HepG2 (cell line): ENCODE measurements at regions not wholly inside any gene's neighbourhood (a gene's known extent, or its start where the extent isn't known, plus 50 kb on each side); places are given as distances from the start of the nearest gene placed in this dataset.

Experiments
- CAMTA2 ChIP-seq: sonication (generic); formaldehyde crosslinking; IDR thresholded peaks from 2 replicates; pipeline ENCODE4 v1.4.0; 2020; ENCODE audit warnings: mild to moderate bottlenecking, missing genetic modification reagents, borderline replicate concordance
- CBFB ChIP-seq: sonication (generic); formaldehyde crosslinking; IDR thresholded peaks from 2 replicates; pipeline ENCODE4 v1.4.0; 2020; ENCODE audit warnings: missing genetic modification reagents
- MAZ ChIP-seq, 2 experiments: sonication (generic) in 1 of 2; formaldehyde crosslinking in 1 of 2; IDR thresholded peaks; 2 replicates each; pipeline versions ENCODE4 v1.5.0 to v1.6.1; 2012 to 2020; ENCODE audit warnings: low read depth in 2 of 2, mild to moderate bottlenecking in 2 of 2, borderline replicate concordance in 1 of 2, improper control_type of control experiment in 1 of 2, low read length in 1 of 2, missing genetic modification reagents in 1 of 2, moderate library complexity in 1 of 2
- NR3C1 ChIP-seq: sonication (generic); formaldehyde crosslinking; IDR thresholded peaks from 2 replicates; pipeline ENCODE4 v1.4.0; 2020; ENCODE audit warnings: missing genetic modification reagents
- PCBP2 ChIP-seq: fragments of 200-400 bp; formaldehyde crosslinking; optimal IDR thresholded peaks from 2 replicates; pipeline ENCODE3; 2018; ENCODE audit warnings: low read length, low read depth; ENCODE audit not compliant: poor library complexity, severe bottlenecking
- POLR2A ChIP-seq, 2 experiments: IDR thresholded peaks; 2 replicates each; pipeline ENCODE4 v1.6.1; 2011; ENCODE audit warnings: low read depth in 2 of 2, low read length in 2 of 2, mild to moderate bottlenecking in 1 of 2, moderate library complexity in 1 of 2; ENCODE audit not compliant: insufficient read depth in 1 of 2
- POLR2AphosphoS5 ChIP-seq: IDR thresholded peaks from 2 replicates; pipeline ENCODE4 v1.6.1; 2012; ENCODE audit warnings: low read depth, low read length
- RBAK ChIP-seq: sonication (generic); formaldehyde crosslinking; IDR thresholded peaks from 2 replicates; pipeline ENCODE4 v1.5.1; 2020; ENCODE audit warnings: mild to moderate bottlenecking, missing genetic modification reagents
- WIZ ChIP-seq: sonication (generic); formaldehyde crosslinking; IDR thresholded peaks from 2 replicates; pipeline ENCODE4 v1.5.1; 2020; ENCODE audit warnings: mild to moderate bottlenecking, missing genetic modification reagents
- TF ChIP-seq, protein P1 (sequence below): sonication (generic); formaldehyde crosslinking; IDR thresholded peaks from 2 replicates; pipeline ENCODE4 v1.4.0; 2020; ENCODE audit warnings: missing genetic modification reagents
- TF ChIP-seq, protein P2 (sequence below): sonication (generic); formaldehyde crosslinking; conservative IDR thresholded peaks from 2 replicates; pipeline ENCODE4 v1.8.1; 2023; ENCODE audit warnings: missing genetic modification reagents

DNA sequence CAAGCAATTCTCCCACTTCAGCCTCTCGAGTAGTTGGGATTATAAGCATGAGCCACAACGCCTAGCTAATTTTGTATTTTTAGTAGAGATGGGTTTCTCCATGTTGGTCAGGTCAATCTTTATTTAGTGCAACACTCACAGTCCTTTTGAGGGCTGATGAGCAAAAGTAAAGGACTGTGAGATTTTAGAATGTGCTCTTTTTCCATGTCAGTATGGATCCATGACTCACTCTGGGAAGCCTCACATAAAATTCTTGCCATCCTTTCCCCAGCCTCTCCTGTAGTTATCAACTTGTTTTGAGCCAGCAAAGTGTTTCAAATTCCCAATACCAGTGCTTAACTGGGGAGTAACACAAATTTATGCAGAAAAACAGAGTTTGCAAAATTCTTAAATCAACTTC, 135.8 kb upstream of the CXCL12 start:
- TF ChIP-seq RBAK (CRISPR knock-in tag) (no peak), POLR2AphosphoS5 (no peak), MAZ (IDR thresholded peaks at IDR 0.05; ENCODE audit: borderline replicate concordance, low read depth, low read length) (no peak), MAZ (CRISPR knock-in tag; IDR thresholded peaks at IDR 0.05; ENCODE audit: low read depth) (no peak), CBFB (CRISPR knock-in tag) (no peak), POLR2A (IDR thresholded peaks at IDR 0.05; ENCODE audit: insufficient read depth in 1 of 2, low read depth in 2 of 2, low read length in 2 of 2) (no peak), PCBP2 (no peak), WIZ (CRISPR knock-in tag) (no peak), NR3C1 (no peak), CAMTA2 (no peak)
- TF ChIP-seq, protein P1, sequence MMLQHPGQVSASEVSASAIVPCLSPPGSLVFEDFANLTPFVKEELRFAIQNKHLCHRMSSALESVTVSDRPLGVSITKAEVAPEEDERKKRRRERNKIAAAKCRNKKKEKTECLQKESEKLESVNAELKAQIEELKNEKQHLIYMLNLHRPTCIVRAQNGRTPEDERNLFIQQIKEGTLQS (CRISPR knock-in tag), result no peak
- TF ChIP-seq, protein P2, sequence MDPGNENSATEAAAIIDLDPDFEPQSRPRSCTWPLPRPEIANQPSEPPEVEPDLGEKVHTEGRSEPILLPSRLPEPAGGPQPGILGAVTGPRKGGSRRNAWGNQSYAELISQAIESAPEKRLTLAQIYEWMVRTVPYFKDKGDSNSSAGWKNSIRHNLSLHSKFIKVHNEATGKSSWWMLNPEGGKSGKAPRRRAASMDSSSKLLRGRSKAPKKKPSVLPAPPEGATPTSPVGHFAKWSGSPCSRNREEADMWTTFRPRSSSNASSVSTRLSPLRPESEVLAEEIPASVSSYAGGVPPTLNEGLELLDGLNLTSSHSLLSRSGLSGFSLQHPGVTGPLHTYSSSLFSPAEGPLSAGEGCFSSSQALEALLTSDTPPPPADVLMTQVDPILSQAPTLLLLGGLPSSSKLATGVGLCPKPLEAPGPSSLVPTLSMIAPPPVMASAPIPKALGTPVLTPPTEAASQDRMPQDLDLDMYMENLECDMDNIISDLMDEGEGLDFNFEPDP (CRISPR knock-in tag), result no peak
